ENCODE measurements at regions not wholly inside any gene's neighbourhood (a gene's known extent, or its start where the extent isn't known, plus 50 kb on each side); places are given as distances from the start of the nearest gene placed in this dataset.

- no peak overlapping the region for H3K4me3 Mint-ChIP-seq
- no peaks in the 10 kb centered on the region for H3K36me3 Mint-ChIP-seq
- ChIA-PET POLR2A (no interaction called here), CTCF (interaction anchor here (0.8 to 1.5 kb wide), 4 partner anchors 10 to 73 kb away, joined by 3 to 5 read pairs (median 4); no protein-coding TSS in a partner anchor)
- H3K27ac Mint-ChIP-seq, result no peak overlapping the region
- no peaks in the 10 kb centered on the region for H3K9me3 Mint-ChIP-seq
- DNase-seq (ENCODE audit: low spot score), result peak; percentile 25
- TF ChIP-seq, protein P1, sequence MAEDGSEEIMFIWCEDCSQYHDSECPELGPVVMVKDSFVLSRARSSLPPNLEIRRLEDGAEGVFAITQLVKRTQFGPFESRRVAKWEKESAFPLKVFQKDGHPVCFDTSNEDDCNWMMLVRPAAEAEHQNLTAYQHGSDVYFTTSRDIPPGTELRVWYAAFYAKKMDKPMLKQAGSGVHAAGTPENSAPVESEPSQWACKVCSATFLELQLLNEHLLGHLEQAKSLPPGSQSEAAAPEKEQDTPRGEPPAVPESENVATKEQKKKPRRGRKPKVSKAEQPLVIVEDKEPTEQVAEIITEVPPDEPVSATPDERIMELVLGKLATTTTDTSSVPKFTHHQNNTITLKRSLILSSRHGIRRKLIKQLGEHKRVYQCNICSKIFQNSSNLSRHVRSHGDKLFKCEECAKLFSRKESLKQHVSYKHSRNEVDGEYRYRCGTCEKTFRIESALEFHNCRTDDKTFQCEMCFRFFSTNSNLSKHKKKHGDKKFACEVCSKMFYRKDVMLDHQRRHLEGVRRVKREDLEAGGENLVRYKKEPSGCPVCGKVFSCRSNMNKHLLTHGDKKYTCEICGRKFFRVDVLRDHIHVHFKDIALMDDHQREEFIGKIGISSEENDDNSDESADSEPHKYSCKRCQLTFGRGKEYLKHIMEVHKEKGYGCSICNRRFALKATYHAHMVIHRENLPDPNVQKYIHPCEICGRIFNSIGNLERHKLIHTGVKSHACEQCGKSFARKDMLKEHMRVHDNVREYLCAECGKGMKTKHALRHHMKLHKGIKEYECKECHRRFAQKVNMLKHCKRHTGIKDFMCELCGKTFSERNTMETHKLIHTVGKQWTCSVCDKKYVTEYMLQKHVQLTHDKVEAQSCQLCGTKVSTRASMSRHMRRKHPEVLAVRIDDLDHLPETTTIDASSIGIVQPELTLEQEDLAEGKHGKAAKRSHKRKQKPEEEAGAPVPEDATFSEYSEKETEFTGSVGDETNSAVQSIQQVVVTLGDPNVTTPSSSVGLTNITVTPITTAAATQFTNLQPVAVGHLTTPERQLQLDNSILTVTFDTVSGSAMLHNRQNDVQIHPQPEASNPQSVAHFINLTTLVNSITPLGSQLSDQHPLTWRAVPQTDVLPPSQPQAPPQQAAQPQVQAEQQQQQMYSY (CRISPR knock-in tag; IDR thresholded peaks at IDR 0.05), result no peak
- TF ChIP-seq ESRRA (CRISPR knock-in tag; IDR thresholded peaks at IDR 0.05; ENCODE audit: borderline replicate concordance) (no peak), NFYB (CRISPR knock-in tag; conservative IDR thresholded peaks at IDR 0.05; ENCODE audit: low read depth) (no peak), ZNF219 (CRISPR knock-in tag; IDR thresholded peaks at IDR 0.05; ENCODE audit: borderline replicate concordance) (no peak), GTF2I (CRISPR knock-in tag; conservative IDR thresholded peaks at IDR 0.05) (no peak), CREB1 (CRISPR knock-in tag; IDR thresholded peaks at IDR 0.05) (no peak), SMAD4 (CRISPR knock-in tag; IDR thresholded peaks at IDR 0.05) (no peak), AFF4 (CRISPR knock-in tag; IDR thresholded peaks at IDR 0.05; ENCODE audit: borderline replicate concordance) (no peak), NR1H2 (CRISPR knock-in tag; IDR thresholded peaks at IDR 0.05) (no peak), MYBL2 (CRISPR knock-in tag; IDR thresholded peaks at IDR 0.05) (no peak), MAX (CRISPR knock-in tag; IDR thresholded peaks at IDR 0.05) (no peak), ZNF423 (CRISPR knock-in tag; IDR thresholded peaks at IDR 0.05) (no peak)
- TF ChIP-seq, protein P2, sequence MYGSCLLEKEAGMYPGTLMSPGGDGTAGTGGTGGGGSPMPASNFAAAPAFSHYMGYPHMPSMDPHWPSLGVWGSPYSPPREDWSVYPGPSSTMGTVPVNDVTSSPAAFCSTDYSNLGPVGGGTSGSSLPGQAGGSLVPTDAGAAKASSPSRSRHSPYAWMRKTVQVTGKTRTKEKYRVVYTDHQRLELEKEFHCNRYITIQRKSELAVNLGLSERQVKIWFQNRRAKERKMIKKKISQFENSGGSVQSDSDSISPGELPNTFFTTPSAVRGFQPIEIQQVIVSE (CRISPR knock-in tag; IDR thresholded peaks at IDR 0.05; ENCODE audit: borderline replicate concordance), result no peak
- TF ChIP-seq, protein P3, sequence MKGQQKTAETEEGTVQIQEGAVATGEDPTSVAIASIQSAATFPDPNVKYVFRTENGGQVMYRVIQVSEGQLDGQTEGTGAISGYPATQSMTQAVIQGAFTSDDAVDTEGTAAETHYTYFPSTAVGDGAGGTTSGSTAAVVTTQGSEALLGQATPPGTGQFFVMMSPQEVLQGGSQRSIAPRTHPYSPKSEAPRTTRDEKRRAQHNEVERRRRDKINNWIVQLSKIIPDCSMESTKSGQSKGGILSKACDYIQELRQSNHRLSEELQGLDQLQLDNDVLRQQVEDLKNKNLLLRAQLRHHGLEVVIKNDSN (CRISPR knock-in tag; IDR thresholded peaks at IDR 0.05), result no peak
- H3K4me1 Mint-ChIP-seq, result peaks cover 7% of the 10 kb centered on the region
- no peaks in the 10 kb centered on the region; the same call in 1 of the 2 replicates for H3K27me3 Mint-ChIP-seq (ENCODE audit: low read depth)
- ATAC-seq, result peak; percentile 75
Observed at GRCh38 chr15:98592136-98592535, 56.2 kb upstream of the IGF1R start.

DNA sequence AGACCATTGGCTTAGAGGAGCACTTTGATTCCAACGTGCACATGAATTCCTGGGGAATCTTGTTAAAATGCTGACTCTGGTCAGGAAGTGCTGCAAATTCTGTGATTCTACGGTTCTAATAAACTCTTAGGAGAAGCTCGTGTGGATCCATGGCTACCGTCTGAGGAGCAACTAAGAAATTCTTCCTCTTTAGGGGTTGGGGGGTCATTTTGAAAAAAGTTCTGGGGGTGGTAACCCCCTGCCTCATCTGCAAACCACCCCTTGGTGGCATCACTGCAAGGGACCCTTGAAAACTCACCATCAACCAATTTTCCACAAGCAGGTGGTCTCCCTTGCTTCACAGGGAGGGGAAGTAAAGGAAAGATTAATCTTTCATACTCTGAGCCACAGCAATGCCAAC, 52.2 kb upstream of the IGF1R start:
- no peak overlapping the region for H3K4me3 Mint-ChIP-seq
- H3K4me1 Mint-ChIP-seq, result peaks cover 35% of the 10 kb centered on the region
- no peaks in the 10 kb centered on the region; the same call in 1 of the 2 replicates for H3K27me3 Mint-ChIP-seq (ENCODE audit: low read depth)
- no peak for DNase-seq (ENCODE audit: low spot score)
- ChIA-PET CTCF (interaction anchor here (1.3 kb wide), 1 partner anchor 72 kb away, joined by 3 read pairs; no protein-coding TSS in a partner anchor), POLR2A (no interaction called here)
- H3K36me3 Mint-ChIP-seq, result peaks cover 3% of the 10 kb centered on the region
- no peak for ATAC-seq
- H3K9me3 Mint-ChIP-seq, result no peaks in the 10 kb centered on the region
- H3K27ac Mint-ChIP-seq, result no peak overlapping the region
- no peak for TF ChIP-seq FOXK1 (CRISPR knock-in tag; IDR thresholded peaks at IDR 0.05)
- TF ChIP-seq NR3C1 (CRISPR knock-in tag; conservative IDR thresholded peaks at IDR 0.05; ENCODE audit: low read depth), result no peak
- TF ChIP-seq NFYB (CRISPR knock-in tag; conservative IDR thresholded peaks at IDR 0.05; ENCODE audit: low read depth), result no peak
- no peak for TF ChIP-seq ARID4B (CRISPR knock-in tag; IDR thresholded peaks at IDR 0.05; ENCODE audit: borderline replicate concordance)
- no peak for TF ChIP-seq HMGA2 (CRISPR knock-in tag; IDR thresholded peaks at IDR 0.05)
- TF ChIP-seq NFATC4 (CRISPR knock-in tag; IDR thresholded peaks at IDR 0.05), result no peak
- TF ChIP-seq E2F5 (CRISPR knock-in tag; IDR thresholded peaks at IDR 0.05), result no peak
- no peak for TF ChIP-seq ZNF263 (CRISPR knock-in tag; IDR thresholded peaks at IDR 0.05; ENCODE audit: low read depth)

All from WTC11 (cell line).